ENCODE measurements at regions not wholly inside any gene's neighbourhood (a gene's known extent, or its start where the extent isn't known, plus 50 kb on each side); places are given as distances from the start of the nearest gene placed in this dataset.
"Not testable (repeated sequence)": the region's sequence is repeated elsewhere in the genome, so short reads cannot be mapped to it uniquely, and the experiment has no call there.

- DNase-seq, result not testable (repeated sequence)
These were observed 142.2 kb upstream of the ZNF722 start for GRCh38 chr7:63856466-63856865.

- no peak for DNase-seq
These were observed 131.5 kb upstream of the ZNF722 start for GRCh38 chr7:63867127-63867526.

- not testable (repeated sequence) for DNase-seq
These were observed 124.4 kb upstream of the ZNF722 start for GRCh38 chr7:63874242-63874641.

GRCh38 chr7:63876707-63877322 is 121.8 kb upstream of the ZNF722 start:
- no peak for DNase-seq

GRCh38 chr7:63887031-63887430 is 111.6 kb upstream of the ZNF722 start:
- DNase-seq, result no peak

GRCh38 chr7:63899691-63900393 is 98.8 kb upstream of the ZNF722 start:
- DNase-seq, result peak; percentile 44

- peak; percentile 76 for DNase-seq
These were observed 98.0 kb upstream of the ZNF722 start for GRCh38 chr7:63900394-63901203.

- DNase-seq, result not testable (repeated sequence)
These were observed 97.5 kb upstream of the ZNF722 start for GRCh38 chr7:63901204-63901506.

- DNase-seq, result no peak
These were observed 79.7 kb upstream of the ZNF722 start for GRCh38 chr7:63918986-63919385.

- DNase-seq, result no peak
These were observed 73.4 kb upstream of the ZNF722 start for GRCh38 chr7:63925262-63925625.

- DNase-seq, result peak; percentile 85
These were observed 72.8 kb upstream of the ZNF722 start for GRCh38 chr7:63925626-63926460.

GRCh38 chr7:63927261-63927660 is 71.4 kb upstream of the ZNF722 start:
- no peak for DNase-seq

- no peak for DNase-seq
These were observed 67.5 kb upstream of the ZNF722 start for GRCh38 chr7:63931057-63931600.

- DNase-seq, result no peak
These were observed 66.6 kb upstream of the ZNF722 start for GRCh38 chr7:63931985-63932577.

All from inflammatory macrophage treated with lipopolysaccharide for 4 hours (primary cell).